OCI-LY1 (cell line): ENCODE measurements at regions not wholly inside any gene's neighbourhood (a gene's known extent, or its start where the extent isn't known, plus 50 kb on each side); places are given as distances from the start of the nearest gene placed in this dataset.

Experiments used
- EZH2 ChIP-seq: fragments of 200-600 bp; sonication (generic), shearing (Covaris generic); IDR thresholded peaks from 2 replicates; pipeline ENCODE4 v1.8.0; 2017; ENCODE audit warnings: borderline replicate concordance, mixed run types, mild to moderate bottlenecking, antibody characterized with exemption, low read length, moderate library complexity, mixed read lengths
- TF ChIP-seq, protein P1 (sequence below): fragments of 200-600 bp; sonication (generic), shearing (Covaris generic); IDR thresholded peaks from 2 replicates; pipeline ENCODE4 v1.5.1; 2017; ENCODE audit warnings: mild to moderate bottlenecking, antibody characterized with exemption, low read length, moderate library complexity, mixed read lengths

DNA sequence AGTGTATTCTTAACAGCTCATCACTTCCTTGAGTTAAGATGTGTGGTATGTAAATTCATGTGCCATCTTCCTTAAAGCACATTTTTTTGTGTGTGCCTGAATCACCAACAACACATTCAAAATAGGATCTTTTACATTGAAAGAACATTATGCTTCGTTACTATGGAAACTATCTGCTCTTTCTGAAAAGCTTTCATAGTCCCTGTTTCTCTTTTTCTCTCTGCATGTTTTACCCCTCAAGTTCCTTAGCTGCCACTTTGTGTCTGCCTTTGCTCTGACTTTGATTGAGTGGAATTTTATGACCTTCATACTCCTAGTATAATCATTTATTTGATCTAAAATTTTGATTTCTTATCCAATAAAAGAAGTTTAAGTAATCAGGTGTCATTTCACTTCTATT lies 880.3 kb upstream of the FOXG1 start:
- TF ChIP-seq, protein P1, sequence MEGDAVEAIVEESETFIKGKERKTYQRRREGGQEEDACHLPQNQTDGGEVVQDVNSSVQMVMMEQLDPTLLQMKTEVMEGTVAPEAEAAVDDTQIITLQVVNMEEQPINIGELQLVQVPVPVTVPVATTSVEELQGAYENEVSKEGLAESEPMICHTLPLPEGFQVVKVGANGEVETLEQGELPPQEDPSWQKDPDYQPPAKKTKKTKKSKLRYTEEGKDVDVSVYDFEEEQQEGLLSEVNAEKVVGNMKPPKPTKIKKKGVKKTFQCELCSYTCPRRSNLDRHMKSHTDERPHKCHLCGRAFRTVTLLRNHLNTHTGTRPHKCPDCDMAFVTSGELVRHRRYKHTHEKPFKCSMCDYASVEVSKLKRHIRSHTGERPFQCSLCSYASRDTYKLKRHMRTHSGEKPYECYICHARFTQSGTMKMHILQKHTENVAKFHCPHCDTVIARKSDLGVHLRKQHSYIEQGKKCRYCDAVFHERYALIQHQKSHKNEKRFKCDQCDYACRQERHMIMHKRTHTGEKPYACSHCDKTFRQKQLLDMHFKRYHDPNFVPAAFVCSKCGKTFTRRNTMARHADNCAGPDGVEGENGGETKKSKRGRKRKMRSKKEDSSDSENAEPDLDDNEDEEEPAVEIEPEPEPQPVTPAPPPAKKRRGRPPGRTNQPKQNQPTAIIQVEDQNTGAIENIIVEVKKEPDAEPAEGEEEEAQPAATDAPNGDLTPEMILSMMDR: no peak
- no peak for TF ChIP-seq EZH2
